Neural cell (in vitro differentiated cells): ENCODE measurements at regions not wholly inside any gene's neighbourhood (a gene's known extent, or its start where the extent isn't known, plus 50 kb on each side); places are given as distances from the start of the nearest gene placed in this dataset.

Experiments used
- CTCF ChIP-seq: fragments of 450-650 bp; IDR thresholded peaks from 2 replicates; pipeline ENCODE4 v1.5.1; 2014; ENCODE audit warnings: antibody characterized with exemption, mild to moderate bottlenecking, moderate library complexity; ENCODE audit not compliant: poor library complexity, severe bottlenecking
- EP300 ChIP-seq: fragments of 450-650 bp; conservative IDR thresholded peaks from 2 replicates; pipeline ENCODE4 v1.6.1; 2014; ENCODE audit warnings: antibody characterized with exemption, mild to moderate bottlenecking, moderate library complexity; ENCODE audit not compliant: poor library complexity, severe bottlenecking
- EZH2 ChIP-seq: fragments of 200-600, 300-800 bp; shearing (Covaris generic), sonication (generic); IDR thresholded peaks from 2 replicates; pipeline ENCODE4 v1.6.1; 2014; ENCODE audit warnings: antibody characterized with exemption, low read length, borderline replicate concordance, mild to moderate bottlenecking; ENCODE audit not compliant: insufficient read depth, poor library complexity, severe bottlenecking
- MXI1 ChIP-seq: fragments of 450-650 bp; conservative IDR thresholded peaks from 2 replicates; pipeline ENCODE4 v1.6.1; 2014; ENCODE audit warnings: antibody characterized with exemption, mild to moderate bottlenecking; ENCODE audit not compliant: poor library complexity, severe bottlenecking
- POLR2AphosphoS5 ChIP-seq: IDR thresholded peaks from 2 replicates; pipeline ENCODE4 v1.6.1; 2012
- RAD21 ChIP-seq: fragments of 450-650 bp; conservative IDR thresholded peaks from 2 replicates; pipeline ENCODE4 v1.6.1; 2014; ENCODE audit warnings: antibody characterized with exemption, mild to moderate bottlenecking, moderate library complexity
- REST ChIP-seq: IDR thresholded peaks from 2 replicates; pipeline ENCODE4 v1.6.1; 2012; ENCODE audit warnings: borderline replicate concordance
- SMC3 ChIP-seq: fragments of 450-650 bp; conservative IDR thresholded peaks from 2 replicates; pipeline ENCODE4 v1.6.1; 2014; ENCODE audit warnings: antibody characterized with exemption, mild to moderate bottlenecking, moderate library complexity; ENCODE audit not compliant: poor library complexity
- TAF1 ChIP-seq: IDR thresholded peaks from 2 replicates; pipeline ENCODE4 v1.6.1; 2012; ENCODE audit warnings: low read depth

- TF ChIP-seq CTCF (no peak), RAD21 (no peak), EZH2 (no peak), TAF1 (no peak), REST (no peak), SMC3 (no peak), EP300 (no peak), POLR2AphosphoS5 (no peak), MXI1 (no peak)
These were observed 238.1 kb downstream of the ACTL7B start for GRCh38 chr9:108617676-108618075.
